Tibial nerve (tissue), 3 donors: ENCODE measurements at regions not wholly inside any gene's neighbourhood (a gene's known extent, or its start where the extent isn't known, plus 50 kb on each side); places are given as distances from the start of the nearest gene placed in this dataset.

Experiments used
- CTCF ChIP-seq, 5 experiments: fragments of 200-600 bp in 3 of 5; fragments of 450-650 bp in 2 of 5; sonication (generic) in 3 of 5; IDR thresholded peaks; one replicate each; pipeline ENCODE4 v1.5.1; 2016 to 2019; ENCODE audit warnings: antibody characterized with exemption in 5 of 5, mild to moderate bottlenecking in 3 of 5, moderate library complexity in 2 of 5
- POLR2A ChIP-seq, 2 donors: fragments of 450-650 bp; IDR thresholded peaks; one replicate each; pipeline ENCODE4 v1.6.1; 2017; ENCODE audit warnings: antibody characterized with exemption in 2 of 2, mild to moderate bottlenecking in 2 of 2, moderate library complexity in 2 of 2

GRCh38 chr1:208511242-208511860 lies 267.2 kb upstream of the PLXNA2 start:
- TF ChIP-seq POLR2A (IDR thresholded peaks at IDR 0.05) (no peak), CTCF (IDR thresholded peaks at IDR 0.05) (no peak)
